ENCODE measurements at regions not wholly inside any gene's neighbourhood (a gene's known extent, or its start where the extent isn't known, plus 50 kb on each side); places are given as distances from the start of the nearest gene placed in this dataset.
"Not testable (repeated sequence)": the region's sequence is repeated elsewhere in the genome, so short reads cannot be mapped to it uniquely, and the experiment has no call there.

GRCh38 chr14:62432955-62433354 lies 612.3 kb downstream of the KCNH5 start:
- no peak for FAIRE-seq

GRCh38 chr14:62436261-62436660 lies 609.0 kb downstream of the KCNH5 start:
- no peak for FAIRE-seq

GRCh38 chr14:62439210-62439609 lies 606.0 kb downstream of the KCNH5 start:
- FAIRE-seq: no peak

GRCh38 chr14:62443796-62444195 lies 601.5 kb downstream of the KCNH5 start:
- FAIRE-seq: no peak

GRCh38 chr14:62445570-62445969 lies 599.7 kb downstream of the KCNH5 start:
- FAIRE-seq: no peak

- FAIRE-seq: no peak
Measured at GRCh38 chr14:62451221-62451620, 594.0 kb downstream of the KCNH5 start.

- FAIRE-seq: no peak
Measured at GRCh38 chr14:62453226-62453625, 592.0 kb downstream of the KCNH5 start.

GRCh38 chr14:62455446-62455845 lies 589.8 kb downstream of the KCNH5 start:
- no peak for FAIRE-seq

GRCh38 chr14:62462988-62463387 lies 582.3 kb downstream of the KCNH5 start:
- FAIRE-seq: no peak

- no peak for FAIRE-seq
Measured at GRCh38 chr14:62468946-62469345, 576.3 kb downstream of the KCNH5 start.

GRCh38 chr14:62470935-62471334 lies 574.3 kb downstream of the KCNH5 start:
- FAIRE-seq: no peak

GRCh38 chr14:62491146-62491545 lies 554.1 kb downstream of the KCNH5 start:
- no peak for FAIRE-seq

GRCh38 chr14:62497708-62498107 lies 547.5 kb downstream of the KCNH5 start:
- FAIRE-seq: no peak

- no peak for FAIRE-seq
Measured at GRCh38 chr14:62501021-62501750, 544.1 kb downstream of the KCNH5 start.

- FAIRE-seq: no peak
Measured at GRCh38 chr14:62505045-62505444, 540.2 kb downstream of the KCNH5 start.

GRCh38 chr14:62521309-62521708 lies 523.9 kb downstream of the KCNH5 start:
- not testable (repeated sequence) for FAIRE-seq

- no peak for FAIRE-seq
Measured at GRCh38 chr14:62528296-62528695, 517.0 kb downstream of the KCNH5 start.

- no peak for FAIRE-seq
Measured at GRCh38 chr14:62532181-62532580, 513.1 kb downstream of the KCNH5 start.

- FAIRE-seq: no peak
Measured at GRCh38 chr14:62546862-62547474, 498.3 kb downstream of the KCNH5 start.

GRCh38 chr14:62557416-62557815 lies 487.8 kb downstream of the KCNH5 start:
- no peak for FAIRE-seq

GRCh38 chr14:62558451-62558850 lies 486.8 kb downstream of the KCNH5 start:
- FAIRE-seq: no peak

GRCh38 chr14:62585247-62585646 lies 460.0 kb downstream of the KCNH5 start:
- no peak for FAIRE-seq

- FAIRE-seq: no peak
Measured at GRCh38 chr14:62592877-62593276, 452.4 kb downstream of the KCNH5 start.

- FAIRE-seq: no peak
Measured at GRCh38 chr14:62597143-62597542, 448.1 kb downstream of the KCNH5 start.
